ENCODE measurements at regions not wholly inside any gene's neighbourhood (a gene's known extent, or its start where the extent isn't known, plus 50 kb on each side); places are given as distances from the start of the nearest gene placed in this dataset.

GRCh38 chr1:221093903-221094791 lies 214.9 kb downstream of the HLX start:
- TF ChIP-seq YY1 (IDR thresholded peaks at IDR 0.05; ENCODE audit: low read depth) = no peak
- TF ChIP-seq, protein P1, sequence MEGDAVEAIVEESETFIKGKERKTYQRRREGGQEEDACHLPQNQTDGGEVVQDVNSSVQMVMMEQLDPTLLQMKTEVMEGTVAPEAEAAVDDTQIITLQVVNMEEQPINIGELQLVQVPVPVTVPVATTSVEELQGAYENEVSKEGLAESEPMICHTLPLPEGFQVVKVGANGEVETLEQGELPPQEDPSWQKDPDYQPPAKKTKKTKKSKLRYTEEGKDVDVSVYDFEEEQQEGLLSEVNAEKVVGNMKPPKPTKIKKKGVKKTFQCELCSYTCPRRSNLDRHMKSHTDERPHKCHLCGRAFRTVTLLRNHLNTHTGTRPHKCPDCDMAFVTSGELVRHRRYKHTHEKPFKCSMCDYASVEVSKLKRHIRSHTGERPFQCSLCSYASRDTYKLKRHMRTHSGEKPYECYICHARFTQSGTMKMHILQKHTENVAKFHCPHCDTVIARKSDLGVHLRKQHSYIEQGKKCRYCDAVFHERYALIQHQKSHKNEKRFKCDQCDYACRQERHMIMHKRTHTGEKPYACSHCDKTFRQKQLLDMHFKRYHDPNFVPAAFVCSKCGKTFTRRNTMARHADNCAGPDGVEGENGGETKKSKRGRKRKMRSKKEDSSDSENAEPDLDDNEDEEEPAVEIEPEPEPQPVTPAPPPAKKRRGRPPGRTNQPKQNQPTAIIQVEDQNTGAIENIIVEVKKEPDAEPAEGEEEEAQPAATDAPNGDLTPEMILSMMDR (IDR thresholded peaks at IDR 0.05) = no peak
